ENCODE measurements at regions not wholly inside any gene's neighbourhood (a gene's known extent, or its start where the extent isn't known, plus 50 kb on each side); places are given as distances from the start of the nearest gene placed in this dataset.
"Not testable (repeated sequence)": the region's sequence is repeated elsewhere in the genome, so short reads cannot be mapped to it uniquely, and the experiment has no call there.

GRCh38 chr18:61655630-61656029 is 237.2 kb downstream of the RNF152 start:
- DNase-seq (ENCODE audit: low spot score in 2 of 2) = no peak
- Mint-ChIP-seq H3K4me3 (no peak overlapping the region), H3K4me1 (no peaks in the 10 kb centered on the region), H3K36me3 (ENCODE audit: insufficient read depth) (no peaks in the 10 kb centered on the region), H3K27ac (ENCODE audit: low read depth) (no peak overlapping the region), H3K9me3 (no peaks in the 10 kb centered on the region), H3K27me3 (no peaks in the 10 kb centered on the region)
- ATAC-seq (replicated peaks; ENCODE audit: extremely low read depth, poor library complexity, severe bottlenecking) = no peak

- Mint-ChIP-seq H3K36me3 (ENCODE audit: insufficient read depth) (no peaks in the 10 kb centered on the region), H3K4me1 (no peaks in the 10 kb centered on the region), H3K27me3 (no peaks in the 10 kb centered on the region), H3K27ac (ENCODE audit: low read depth) (no peak overlapping the region), H3K9me3 (no peaks in the 10 kb centered on the region), H3K4me3 (no peak overlapping the region)
- no peak for ATAC-seq (replicated peaks; ENCODE audit: extremely low read depth, poor library complexity, severe bottlenecking)
- DNase-seq (ENCODE audit: low spot score in 2 of 2) = no peak
Observed at GRCh38 chr18:61653823-61654551, 238.8 kb downstream of the RNF152 start.

- Mint-ChIP-seq H3K27me3 (no peaks in the 10 kb centered on the region), H3K4me3 (no peak overlapping the region), H3K27ac (ENCODE audit: low read depth) (no peak overlapping the region), H3K9me3 (no peaks in the 10 kb centered on the region), H3K36me3 (ENCODE audit: insufficient read depth) (no peaks in the 10 kb centered on the region), H3K4me1 (no peaks in the 10 kb centered on the region)
- DNase-seq (ENCODE audit: low spot score in 2 of 2) (no peak), ATAC-seq (replicated peaks; ENCODE audit: extremely low read depth, poor library complexity, severe bottlenecking) (no peak)
Observed at GRCh38 chr18:61651880-61652268, 240.9 kb downstream of the RNF152 start.

- no peaks in the 10 kb centered on the region for H3K4me1 Mint-ChIP-seq
- H3K27ac Mint-ChIP-seq (ENCODE audit: low read depth) = no peak overlapping the region
- no peaks in the 10 kb centered on the region for H3K36me3 Mint-ChIP-seq (ENCODE audit: insufficient read depth)
- no peaks in the 10 kb centered on the region for H3K9me3 Mint-ChIP-seq
- no peak overlapping the region for H3K4me3 Mint-ChIP-seq
- DNase-seq (ENCODE audit: low spot score in 2 of 2) = no peak
- ATAC-seq (replicated peaks; ENCODE audit: extremely low read depth, poor library complexity, severe bottlenecking) = no peak
- H3K27me3 Mint-ChIP-seq = no peaks in the 10 kb centered on the region
Observed at GRCh38 chr18:61651145-61651879, 241.5 kb downstream of the RNF152 start.

GRCh38 chr18:61643884-61644647 is 248.7 kb downstream of the RNF152 start:
- ATAC-seq (replicated peaks; ENCODE audit: extremely low read depth, poor library complexity, severe bottlenecking) (no peak), DNase-seq (ENCODE audit: low spot score in 2 of 2) (no peak)
- H3K36me3 Mint-ChIP-seq (ENCODE audit: insufficient read depth) = no peaks in the 10 kb centered on the region
- H3K4me1 Mint-ChIP-seq = no peaks in the 10 kb centered on the region
- H3K9me3 Mint-ChIP-seq = no peaks in the 10 kb centered on the region
- no peaks in the 10 kb centered on the region for H3K27me3 Mint-ChIP-seq
- H3K27ac Mint-ChIP-seq (ENCODE audit: low read depth) = no peak overlapping the region
- H3K4me3 Mint-ChIP-seq = no peak overlapping the region

GRCh38 chr18:61639886-61640285 is 252.9 kb downstream of the RNF152 start:
- H3K4me3 Mint-ChIP-seq = no peak overlapping the region
- no peaks in the 10 kb centered on the region for H3K4me1 Mint-ChIP-seq
- ATAC-seq (replicated peaks; ENCODE audit: extremely low read depth, poor library complexity, severe bottlenecking) = no peak
- H3K27ac Mint-ChIP-seq (ENCODE audit: low read depth) = no peak overlapping the region
- H3K27me3 Mint-ChIP-seq = peaks cover 7% of the 10 kb centered on the region
- DNase-seq (ENCODE audit: low spot score in 2 of 2) = no peak
- H3K36me3 Mint-ChIP-seq (ENCODE audit: insufficient read depth) = no peaks in the 10 kb centered on the region
- H3K9me3 Mint-ChIP-seq = no peaks in the 10 kb centered on the region

- peaks cover 12% of the 10 kb centered on the region for H3K27me3 Mint-ChIP-seq
- DNase-seq (ENCODE audit: low spot score in 2 of 2) = no peak
Observed at GRCh38 chr18:61637905-61638595, 254.8 kb downstream of the RNF152 start.

GRCh38 chr18:61637319-61637718 is 255.5 kb downstream of the RNF152 start:
- no peak overlapping the region for H3K27ac Mint-ChIP-seq (ENCODE audit: low read depth)
- no peaks in the 10 kb centered on the region for H3K36me3 Mint-ChIP-seq (ENCODE audit: insufficient read depth)

More at GRCh38 chr18:61637905-61638595, 254.8 kb downstream of the RNF152 start:
- Mint-ChIP-seq H3K9me3 (no peaks in the 10 kb centered on the region), H3K36me3 (ENCODE audit: insufficient read depth) (no peaks in the 10 kb centered on the region), H3K27ac (ENCODE audit: low read depth) (no peak overlapping the region), H3K4me3 (no peak overlapping the region), H3K4me1 (no peaks in the 10 kb centered on the region)
- no peak for ATAC-seq (replicated peaks; ENCODE audit: extremely low read depth, poor library complexity, severe bottlenecking)

GRCh38 chr18:61635901-61636528 is 256.8 kb downstream of the RNF152 start:
- Mint-ChIP-seq H3K27ac (ENCODE audit: low read depth) (no peak overlapping the region), H3K27me3 (peaks cover 12% of the 10 kb centered on the region), H3K9me3 (no peaks in the 10 kb centered on the region), H3K36me3 (ENCODE audit: insufficient read depth) (no peaks in the 10 kb centered on the region), H3K4me3 (no peak overlapping the region), H3K4me1 (no peaks in the 10 kb centered on the region)
- DNase-seq (ENCODE audit: low spot score in 2 of 2) (no peak), ATAC-seq (replicated peaks; ENCODE audit: extremely low read depth, poor library complexity, severe bottlenecking) (no peak)

More at GRCh38 chr18:61637319-61637718, 255.5 kb downstream of the RNF152 start:
- Mint-ChIP-seq H3K9me3 (no peaks in the 10 kb centered on the region), H3K27me3 (peaks cover 12% of the 10 kb centered on the region), H3K4me1 (no peaks in the 10 kb centered on the region), H3K4me3 (no peak overlapping the region)
- no peak for DNase-seq (ENCODE audit: low spot score in 2 of 2)
- no peak for ATAC-seq (replicated peaks; ENCODE audit: extremely low read depth, poor library complexity, severe bottlenecking)

- DNase-seq (ENCODE audit: low spot score in 2 of 2) = no peak
- H3K27ac Mint-ChIP-seq (ENCODE audit: low read depth) = no peak overlapping the region
- no peak for ATAC-seq (replicated peaks; ENCODE audit: extremely low read depth, poor library complexity, severe bottlenecking)
- no peaks in the 10 kb centered on the region for H3K4me1 Mint-ChIP-seq
- no peaks in the 10 kb centered on the region for H3K9me3 Mint-ChIP-seq
- peaks cover 10% of the 10 kb centered on the region for H3K27me3 Mint-ChIP-seq
- H3K4me3 Mint-ChIP-seq = no peak overlapping the region
- peaks cover 2% of the 10 kb centered on the region for H3K36me3 Mint-ChIP-seq (ENCODE audit: insufficient read depth)
Observed at GRCh38 chr18:61628085-61628484, 264.7 kb downstream of the RNF152 start.

- H3K36me3 Mint-ChIP-seq (ENCODE audit: insufficient read depth); ATAC-seq (replicated peaks; ENCODE audit: extremely low read depth, poor library complexity, severe bottlenecking); H3K9me3 Mint-ChIP-seq; H3K27ac Mint-ChIP-seq (ENCODE audit: low read depth); H3K4me3 Mint-ChIP-seq; DNase-seq (ENCODE audit: low spot score in 2 of 2); H3K4me1 Mint-ChIP-seq: not testable (repeated sequence)
- H3K27me3 Mint-ChIP-seq = peaks cover 22% of the 10 kb centered on the region
Observed at GRCh38 chr18:61624631-61625030, 268.2 kb downstream of the RNF152 start.

- DNase-seq (ENCODE audit: low spot score in 2 of 2) = no peak
- ATAC-seq (replicated peaks; ENCODE audit: extremely low read depth, poor library complexity, severe bottlenecking) = no peak
- H3K9me3 Mint-ChIP-seq = no peaks in the 10 kb centered on the region
- no peak overlapping the region for H3K4me3 Mint-ChIP-seq
- no peaks in the 10 kb centered on the region for H3K4me1 Mint-ChIP-seq
- no peaks in the 10 kb centered on the region for H3K36me3 Mint-ChIP-seq (ENCODE audit: insufficient read depth)
- no peak overlapping the region for H3K27ac Mint-ChIP-seq (ENCODE audit: low read depth)
- H3K27me3 Mint-ChIP-seq = peaks cover 29% of the 10 kb centered on the region
Observed at GRCh38 chr18:61619783-61620182, 273.0 kb downstream of the RNF152 start.

Data from central memory CD8-positive, alpha-beta T cell (primary cell).